ENCODE measurements at regions not wholly inside any gene's neighbourhood (a gene's known extent, or its start where the extent isn't known, plus 50 kb on each side); places are given as distances from the start of the nearest gene placed in this dataset.

DNA sequence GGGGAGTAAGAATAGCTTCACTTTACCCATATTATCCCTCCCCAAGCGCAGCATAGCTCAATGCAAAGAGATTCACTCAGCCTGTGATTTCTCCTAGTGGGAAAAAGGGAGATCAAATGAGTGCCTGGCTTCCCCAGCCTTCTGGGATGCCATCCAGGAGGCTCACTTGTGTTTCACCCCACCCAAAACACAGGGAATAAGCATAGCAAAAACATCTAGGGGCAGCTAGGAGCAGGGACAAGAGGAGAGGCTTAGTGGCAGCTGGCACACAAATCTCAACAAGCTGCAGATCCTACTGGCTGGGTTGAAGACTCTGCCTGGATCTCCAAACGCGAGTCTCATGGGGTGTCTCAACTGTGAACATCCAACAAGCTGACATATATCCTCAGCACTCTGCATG lies 715.8 kb downstream of the RNF144B start:
- TF ChIP-seq, protein P1, sequence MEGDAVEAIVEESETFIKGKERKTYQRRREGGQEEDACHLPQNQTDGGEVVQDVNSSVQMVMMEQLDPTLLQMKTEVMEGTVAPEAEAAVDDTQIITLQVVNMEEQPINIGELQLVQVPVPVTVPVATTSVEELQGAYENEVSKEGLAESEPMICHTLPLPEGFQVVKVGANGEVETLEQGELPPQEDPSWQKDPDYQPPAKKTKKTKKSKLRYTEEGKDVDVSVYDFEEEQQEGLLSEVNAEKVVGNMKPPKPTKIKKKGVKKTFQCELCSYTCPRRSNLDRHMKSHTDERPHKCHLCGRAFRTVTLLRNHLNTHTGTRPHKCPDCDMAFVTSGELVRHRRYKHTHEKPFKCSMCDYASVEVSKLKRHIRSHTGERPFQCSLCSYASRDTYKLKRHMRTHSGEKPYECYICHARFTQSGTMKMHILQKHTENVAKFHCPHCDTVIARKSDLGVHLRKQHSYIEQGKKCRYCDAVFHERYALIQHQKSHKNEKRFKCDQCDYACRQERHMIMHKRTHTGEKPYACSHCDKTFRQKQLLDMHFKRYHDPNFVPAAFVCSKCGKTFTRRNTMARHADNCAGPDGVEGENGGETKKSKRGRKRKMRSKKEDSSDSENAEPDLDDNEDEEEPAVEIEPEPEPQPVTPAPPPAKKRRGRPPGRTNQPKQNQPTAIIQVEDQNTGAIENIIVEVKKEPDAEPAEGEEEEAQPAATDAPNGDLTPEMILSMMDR (IDR thresholded peaks at IDR 0.05; ENCODE audit: poor library complexity, severe bottlenecking), result no peak
- no peak for TF ChIP-seq POLR2AphosphoS5 (IDR thresholded peaks at IDR 0.05)
